ENCODE measurements at regions not wholly inside any gene's neighbourhood (a gene's known extent, or its start where the extent isn't known, plus 50 kb on each side); places are given as distances from the start of the nearest gene placed in this dataset.
"Not testable (repeated sequence)": the region's sequence is repeated elsewhere in the genome, so short reads cannot be mapped to it uniquely, and the experiment has no call there.

DNA sequence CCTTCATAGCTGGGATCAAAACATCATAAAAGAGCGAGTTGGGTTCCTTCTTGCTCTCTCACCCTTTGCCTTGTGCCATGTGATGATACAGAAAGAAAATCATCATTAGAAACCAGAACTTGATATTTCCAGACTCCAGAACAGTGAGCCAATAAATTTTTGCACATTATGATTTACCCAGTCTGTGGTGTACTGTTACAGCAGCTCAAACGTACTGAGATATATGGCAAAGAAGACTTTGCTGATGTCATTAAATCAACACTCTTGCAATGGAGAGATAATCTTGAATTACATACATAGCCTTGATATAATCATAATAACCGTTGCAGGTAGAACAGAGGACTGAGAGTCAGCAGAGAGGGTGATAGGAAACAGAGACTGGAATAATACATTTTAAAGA lies 1271.6 kb downstream of the CDH12 start:
- no peak overlapping the region for H3K4me3 ChIP-seq (ENCODE audit: low read depth, low read length)
- TF ChIP-seq CTCF (conservative IDR thresholded peaks at IDR 0.05; ENCODE audit: low read depth, low read length) = no peak
- no peak for DNase-seq (ENCODE audit: low read depth)

GRCh38 chr5:21574961-21575360 lies 1278.2 kb downstream of the CDH12 start:
- TF ChIP-seq CTCF (conservative IDR thresholded peaks at IDR 0.05; ENCODE audit: low read depth, low read length) = no peak
- no peak for DNase-seq (ENCODE audit: low read depth)
- no peak overlapping the region for H3K4me3 ChIP-seq (ENCODE audit: low read depth, low read length)

DNA sequence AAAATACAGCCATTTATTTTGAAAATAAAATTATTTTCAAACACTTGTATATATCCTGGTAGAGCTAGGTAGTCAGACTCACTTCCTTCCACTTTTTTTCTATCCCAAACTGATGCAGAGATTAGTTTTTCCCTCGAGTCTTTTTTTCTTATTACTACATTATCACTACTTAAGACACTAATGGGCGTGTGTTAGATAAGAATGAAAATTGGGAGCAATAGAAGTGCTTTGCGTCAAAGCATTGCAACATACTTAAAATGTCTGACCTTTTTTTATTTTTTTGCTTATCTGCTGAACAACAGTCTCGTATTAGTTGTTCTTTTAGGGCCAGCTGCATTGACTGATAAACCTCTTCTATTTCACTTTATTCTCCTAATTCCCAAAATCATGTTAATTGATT lies 1278.7 kb downstream of the CDH12 start:
- DNase-seq (ENCODE audit: low read depth) = no peak
- no peak for TF ChIP-seq CTCF (conservative IDR thresholded peaks at IDR 0.05; ENCODE audit: low read depth, low read length)

DNA sequence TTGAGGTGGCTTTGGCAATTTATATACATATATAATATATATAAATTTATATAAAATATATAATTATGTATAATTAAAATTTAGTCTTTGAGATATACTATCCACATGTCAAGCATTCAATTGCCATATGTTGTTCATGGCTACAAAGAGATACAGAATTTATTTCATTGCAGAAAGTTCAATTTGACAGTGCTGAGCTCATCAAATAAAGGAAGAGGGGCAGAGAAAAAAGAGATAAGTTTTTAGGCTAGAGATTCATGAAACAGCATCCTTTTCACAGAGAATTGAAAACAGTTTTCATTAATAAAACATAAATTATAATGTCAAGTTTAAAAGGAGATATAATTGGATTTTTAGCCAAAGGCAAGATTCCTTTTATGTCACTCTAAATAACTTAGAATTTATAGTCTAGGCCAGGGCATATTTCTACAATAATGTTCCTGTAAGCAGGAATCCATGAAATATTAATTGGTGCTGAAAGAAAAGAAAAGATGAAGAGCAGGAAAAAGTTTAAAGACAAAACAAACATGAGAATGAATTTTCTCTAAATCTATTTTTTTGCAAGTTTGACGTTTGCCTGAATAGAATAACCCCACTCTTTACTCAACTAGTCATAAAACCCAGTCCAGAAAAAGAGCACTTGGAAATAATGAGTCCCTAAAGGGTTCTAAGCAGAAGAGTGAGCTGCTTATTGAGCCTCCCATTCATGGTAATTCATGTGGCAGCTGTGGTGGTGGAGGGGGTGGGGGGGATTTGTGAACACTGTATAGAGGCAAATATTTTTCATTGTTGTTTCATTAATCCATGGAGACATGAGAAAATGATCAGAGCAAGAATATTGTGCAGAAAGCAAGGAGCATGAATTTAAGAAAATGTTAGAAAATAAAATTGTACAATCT lies 1279.5 kb downstream of the CDH12 start:
- no peak overlapping the region for H3K4me3 ChIP-seq (ENCODE audit: low read depth, low read length)
- TF ChIP-seq CTCF (conservative IDR thresholded peaks at IDR 0.05; ENCODE audit: low read depth, low read length) = no peak
- no peak for DNase-seq (ENCODE audit: low read depth)

More for the DNA sequence above, 1278.7 kb downstream of the CDH12 start:
- no peak overlapping the region for H3K4me3 ChIP-seq (ENCODE audit: low read depth, low read length)

GRCh38 chr5:21571196-21571595 lies 1281.9 kb downstream of the CDH12 start:
- H3K4me3 ChIP-seq (ENCODE audit: low read depth, low read length); DNase-seq (ENCODE audit: low read depth): not testable (repeated sequence)

GRCh38 chr5:21559109-21559508 lies 1294.0 kb downstream of the CDH12 start:
- DNase-seq (ENCODE audit: low read depth); H3K4me3 ChIP-seq (ENCODE audit: low read depth, low read length): not testable (repeated sequence)

DNA sequence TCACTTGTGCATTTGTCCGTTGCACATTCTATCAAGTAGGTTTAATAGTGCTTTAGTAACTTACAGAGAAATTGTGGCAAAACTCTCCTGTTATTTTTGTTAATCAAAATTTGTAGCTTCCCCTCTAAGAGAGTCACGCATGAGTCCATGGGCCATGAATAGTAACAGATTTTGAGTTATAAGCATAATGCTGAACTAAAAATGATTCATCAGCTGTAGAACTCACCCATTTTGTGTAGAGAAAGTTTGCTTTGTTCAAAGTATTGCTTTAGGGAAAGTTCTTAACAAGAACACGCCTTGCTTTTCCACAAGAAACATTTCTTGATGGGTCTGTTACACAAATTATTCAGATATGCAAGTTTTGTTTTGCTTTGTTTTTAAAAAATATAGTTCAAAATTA lies 1300.9 kb downstream of the CDH12 start:
- not testable (repeated sequence) for H3K4me3 ChIP-seq (ENCODE audit: low read depth, low read length); DNase-seq (ENCODE audit: low read depth)

DNA sequence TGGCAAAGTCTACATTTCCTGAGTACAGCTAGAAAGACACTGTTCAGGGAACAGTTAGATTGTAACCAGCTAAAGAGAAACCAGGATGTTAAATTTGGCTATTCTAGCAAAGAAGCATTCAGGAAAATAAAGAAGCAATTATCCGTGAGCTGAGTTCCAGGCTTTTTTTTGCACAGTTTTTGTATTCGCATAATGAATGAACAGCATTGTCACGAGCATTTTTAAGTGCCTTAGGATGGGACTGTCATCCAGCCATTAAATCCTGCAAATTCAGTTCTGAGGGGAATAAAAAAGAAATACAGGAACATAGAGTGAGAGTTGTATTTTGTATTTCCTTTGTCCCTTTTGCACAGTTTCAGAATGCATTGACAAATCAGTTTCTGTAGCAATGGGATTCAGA lies 1302.2 kb downstream of the CDH12 start:
- not testable (repeated sequence) for DNase-seq (ENCODE audit: low read depth); H3K4me3 ChIP-seq (ENCODE audit: low read depth, low read length)

- DNase-seq (ENCODE audit: low read depth); H3K4me3 ChIP-seq (ENCODE audit: low read depth, low read length): not testable (repeated sequence)
Measured at GRCh38 chr5:21547656-21548055, 1305.5 kb downstream of the CDH12 start.

GRCh38 chr5:21535114-21535513 lies 1318.0 kb downstream of the CDH12 start:
- DNase-seq (ENCODE audit: low read depth) = peak; percentile 55
- H3K4me3 ChIP-seq (ENCODE audit: low read depth, low read length) = not testable (repeated sequence)

- not testable (repeated sequence) for H3K4me3 ChIP-seq (ENCODE audit: low read depth, low read length); DNase-seq (ENCODE audit: low read depth)
Measured at GRCh38 chr5:21521157-21521556, 1332.0 kb downstream of the CDH12 start.

DNA sequence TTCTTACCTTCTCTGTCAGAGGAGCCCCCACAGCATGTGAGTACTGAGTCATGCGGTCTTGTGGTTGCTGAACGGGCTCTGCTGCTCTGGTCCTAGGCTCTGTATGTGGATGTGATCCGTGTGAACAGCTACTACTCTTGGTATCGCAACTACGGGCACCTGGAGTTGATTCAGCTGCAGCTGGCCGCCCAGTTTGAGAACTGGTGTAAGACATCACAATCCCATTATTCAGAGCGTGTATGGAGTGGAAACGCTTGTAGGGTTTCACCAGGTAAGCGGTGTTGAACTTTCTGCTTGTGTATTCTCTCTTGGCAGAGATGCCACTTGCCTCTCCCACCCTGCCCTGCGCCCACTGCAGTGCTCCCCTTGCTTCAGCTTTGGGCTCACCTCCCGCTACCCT lies 1356.2 kb downstream of the CDH12 start:
- not testable (repeated sequence) for DNase-seq (ENCODE audit: low read depth); H3K4me3 ChIP-seq (ENCODE audit: low read depth, low read length)

DNA sequence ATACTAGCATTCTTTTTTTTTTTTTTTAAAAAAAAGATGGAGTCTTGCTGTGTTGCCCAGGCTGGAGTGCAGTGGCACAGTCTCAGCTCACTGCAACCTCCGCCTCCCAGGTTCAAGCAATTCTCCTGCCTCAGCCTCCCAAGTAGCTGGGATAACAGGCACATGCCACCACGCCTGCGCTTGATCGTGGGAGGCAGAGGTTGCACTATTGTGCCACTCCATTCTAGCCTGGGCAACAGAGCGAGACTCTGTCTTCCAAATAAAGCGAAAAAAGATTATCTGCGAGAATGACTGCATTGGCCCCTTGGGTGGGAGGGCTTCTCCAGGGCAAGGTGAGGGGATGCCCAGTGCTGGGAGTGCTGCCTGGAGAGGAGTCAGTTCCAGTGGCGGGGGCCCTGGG lies 1357.1 kb downstream of the CDH12 start:
- DNase-seq (ENCODE audit: low read depth); H3K4me3 ChIP-seq (ENCODE audit: low read depth, low read length): not testable (repeated sequence)

DNA sequence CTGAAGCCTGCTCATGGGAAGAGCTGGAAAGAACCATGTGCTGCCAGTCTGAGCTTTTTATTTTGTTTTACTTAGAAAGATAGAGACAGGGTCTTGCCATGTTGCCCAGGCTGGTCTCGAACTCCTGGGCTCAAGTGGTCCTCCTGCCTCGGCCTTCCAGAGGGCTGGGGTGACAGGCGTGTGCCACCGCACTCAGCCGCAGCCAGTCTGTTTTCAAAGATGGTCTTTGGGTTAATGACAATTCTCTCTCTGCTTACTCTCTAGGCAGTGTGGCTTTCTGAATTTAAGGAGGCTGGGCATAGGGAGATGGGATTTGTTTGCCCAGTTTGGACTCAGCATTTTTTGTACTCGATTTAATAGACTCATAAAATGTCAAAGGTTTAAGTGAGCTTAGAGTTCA lies 1357.9 kb downstream of the CDH12 start:
- not testable (repeated sequence) for DNase-seq (ENCODE audit: low read depth); H3K4me3 ChIP-seq (ENCODE audit: low read depth, low read length)

DNA sequence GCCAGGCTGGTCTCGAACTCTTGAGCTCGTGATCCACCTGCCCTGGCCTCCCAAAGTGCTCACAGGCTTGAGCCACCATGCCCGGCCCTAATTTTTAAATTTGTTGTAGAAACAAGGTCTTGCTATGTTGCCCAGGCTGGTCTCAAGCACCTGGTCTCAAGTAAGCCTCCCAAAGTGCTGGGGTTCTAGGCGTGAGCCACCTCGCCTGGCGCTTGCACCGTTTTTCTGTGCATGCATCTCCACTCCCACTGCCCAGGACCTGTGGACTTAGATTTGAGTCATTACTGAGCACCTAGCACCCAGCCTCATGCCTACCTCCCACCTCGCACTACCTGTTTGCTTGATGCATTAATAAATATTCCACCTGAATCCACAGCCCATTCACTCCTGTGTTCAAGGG lies 1359.1 kb downstream of the CDH12 start:
- not testable (repeated sequence) for H3K4me3 ChIP-seq (ENCODE audit: low read depth, low read length); DNase-seq (ENCODE audit: low read depth)

All from choroid plexus epithelial cell (primary cell).